Transverse colon (tissue), 4 donors: ENCODE measurements at regions not wholly inside any gene's neighbourhood (a gene's known extent, or its start where the extent isn't known, plus 50 kb on each side); places are given as distances from the start of the nearest gene placed in this dataset.

Experiments
- DNase-seq: peaks from one replicate; pipeline ENCODE4 v3.0.0-alpha.2; 2019
- H3K27ac ChIP-seq, 4 donors: fragments of 200-600 bp; sonication (generic); 2 replicates each; pipeline ENCODE4 v1.5.1; 2016 to 2018; ENCODE audit warnings: inconsistent platforms in 4 of 4
- H3K27me3 ChIP-seq: fragments of 200-600 bp; sonication (generic); 2 replicates; pipeline ENCODE4 v1.5.1; 2017; ENCODE audit warnings: inconsistent platforms
- H3K36me3 ChIP-seq, 4 donors: fragments of 200-600 bp; sonication (generic); 2 replicates each; pipeline ENCODE4 v1.5.1; 2017 to 2019; ENCODE audit warnings: inconsistent platforms in 4 of 4
- H3K4me1 ChIP-seq, 4 donors: fragments of 200-600 bp; sonication (generic); 2 replicates each; pipeline ENCODE4 v1.5.1; 2017 to 2020; ENCODE audit warnings: inconsistent platforms in 4 of 4
- H3K4me3 ChIP-seq, 4 donors: fragments of 200-600 bp; sonication (generic); 1 replicate in 1 of 4; 2 replicates in 3 of 4; pipeline versions ENCODE4 v1.5.1 to v1.6.1; 2017 to 2019; ENCODE audit warnings: inconsistent platforms in 4 of 4
- H3K9me3 ChIP-seq, 2 donors: fragments of 200-600 bp; sonication (generic); 2 replicates each; pipeline ENCODE4 v1.5.1; 2017 to 2019; ENCODE audit warnings: inconsistent platforms in 2 of 2
- EP300 ChIP-seq: sonication (generic); formaldehyde crosslinking; IDR thresholded peaks from one replicate; pipeline ENCODE4 v1.6.1; 2017; ENCODE audit warnings: antibody characterized with exemption, low read depth
- POLR2A ChIP-seq: fragments of 450-650 bp; IDR thresholded peaks from one replicate; pipeline ENCODE4 v1.6.1; 2016; ENCODE audit warnings: antibody characterized with exemption, mild to moderate bottlenecking, moderate library complexity
- POLR2AphosphoS5 ChIP-seq, 3 donors: sonication (generic); formaldehyde crosslinking; IDR thresholded peaks; one replicate each; pipeline ENCODE4 v1.6.1; 2016; ENCODE audit warnings: antibody characterized with exemption in 3 of 3
- WGBS, 2 donors: methylation state at CpG; one replicate each; pipeline ENCODE4 v1.1.5; 2018; ENCODE audit warnings: low coverage in 1 of 2; 5-methylcytosine and 5-hydroxymethylcytosine counted together
- in situ Hi-C, 4 donors: fragments of 200-750 bp; cut with MboI; loops; one replicate each; pipeline versions ENCODE4 v1.15.0 to v1.15.1; 2017; ENCODE audit warnings: low sequenced_read_pairs in 3 of 4, low pct_ligation_motif_present in 1 of 4, low pct_unique_long_range_greater_than_20kb in 1 of 4
- intact Hi-C: fragments of 100-400 bp; cut with DNase I; formaldehyde crosslinking; loops from one replicate; pipeline ENCODE4 v1.15.1; 2023; ENCODE audit warnings: low total_unique reads
- TF ChIP-seq, protein P1 (sequence below), 5 experiments: fragments of 200-600 bp in 3 of 5; fragments of 450-650 bp in 2 of 5; sonication (generic) in 3 of 5; IDR thresholded peaks; 1 replicate in 2 of 5; 2 replicates in 3 of 5; pipeline ENCODE4 v1.5.1; 2016 to 2017; ENCODE audit warnings: antibody characterized with exemption in 5 of 5, inconsistent platforms in 3 of 5, mild to moderate bottlenecking in 2 of 5, moderate library complexity in 1 of 5

DNA sequence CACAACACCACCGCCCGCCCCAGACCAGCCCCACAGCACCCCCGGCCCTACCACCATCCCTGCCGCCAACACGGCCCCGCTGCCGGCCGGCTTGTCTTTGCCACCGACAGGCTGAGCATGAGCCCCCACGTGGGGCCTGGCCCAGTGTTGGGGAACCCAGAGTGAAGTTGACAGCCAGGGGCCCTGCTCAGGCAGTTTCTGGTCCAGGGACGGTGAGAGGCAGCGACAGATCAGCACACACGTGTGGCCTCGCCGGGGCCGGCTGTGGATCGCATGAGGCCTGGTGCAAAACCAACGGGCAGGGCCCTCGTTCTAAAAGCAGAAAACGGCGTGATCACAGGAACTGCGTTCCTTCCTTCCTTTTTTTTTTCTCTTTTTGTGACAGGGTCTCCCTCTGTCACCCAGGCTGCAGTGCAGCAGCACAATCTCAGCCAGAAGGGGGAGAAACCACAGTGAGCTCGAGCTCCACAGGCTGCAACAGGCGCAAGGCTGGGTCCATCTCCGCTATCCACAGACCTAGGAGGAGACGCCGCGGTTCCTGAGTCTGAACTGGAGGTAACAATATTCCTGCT, 50.5 kb upstream of the FBRSL1 start:
- peaks cover 11% of the 10 kb centered on the region for H3K27me3 ChIP-seq
- 81% methylated on average over 28 of the region's 28 CpGs; no CpG with 5 or more reads in 1 of the 2 donors for WGBS, 2 donors
- TF ChIP-seq EP300 (no peak), POLR2AphosphoS5 (IDR thresholded peaks at IDR 0.05) (no peak), POLR2A (no peak)
- TF ChIP-seq, protein P1, sequence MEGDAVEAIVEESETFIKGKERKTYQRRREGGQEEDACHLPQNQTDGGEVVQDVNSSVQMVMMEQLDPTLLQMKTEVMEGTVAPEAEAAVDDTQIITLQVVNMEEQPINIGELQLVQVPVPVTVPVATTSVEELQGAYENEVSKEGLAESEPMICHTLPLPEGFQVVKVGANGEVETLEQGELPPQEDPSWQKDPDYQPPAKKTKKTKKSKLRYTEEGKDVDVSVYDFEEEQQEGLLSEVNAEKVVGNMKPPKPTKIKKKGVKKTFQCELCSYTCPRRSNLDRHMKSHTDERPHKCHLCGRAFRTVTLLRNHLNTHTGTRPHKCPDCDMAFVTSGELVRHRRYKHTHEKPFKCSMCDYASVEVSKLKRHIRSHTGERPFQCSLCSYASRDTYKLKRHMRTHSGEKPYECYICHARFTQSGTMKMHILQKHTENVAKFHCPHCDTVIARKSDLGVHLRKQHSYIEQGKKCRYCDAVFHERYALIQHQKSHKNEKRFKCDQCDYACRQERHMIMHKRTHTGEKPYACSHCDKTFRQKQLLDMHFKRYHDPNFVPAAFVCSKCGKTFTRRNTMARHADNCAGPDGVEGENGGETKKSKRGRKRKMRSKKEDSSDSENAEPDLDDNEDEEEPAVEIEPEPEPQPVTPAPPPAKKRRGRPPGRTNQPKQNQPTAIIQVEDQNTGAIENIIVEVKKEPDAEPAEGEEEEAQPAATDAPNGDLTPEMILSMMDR (IDR thresholded peaks at IDR 0.05) = no peak
- H3K36me3 ChIP-seq = no peaks in the 10 kb centered on the region
- H3K9me3 ChIP-seq = no peaks in the 10 kb centered on the region
- no peak overlapping the region for H3K4me3 ChIP-seq
- intact Hi-C loops (no loop called here), in situ Hi-C loops (no loop called here)
- peaks cover 0 to 12% (median 0%) of the 10 kb centered on the region in 4 donors for H3K4me1 ChIP-seq
- no peak overlapping the region for H3K27ac ChIP-seq
- DNase-seq = no peak

DNA sequence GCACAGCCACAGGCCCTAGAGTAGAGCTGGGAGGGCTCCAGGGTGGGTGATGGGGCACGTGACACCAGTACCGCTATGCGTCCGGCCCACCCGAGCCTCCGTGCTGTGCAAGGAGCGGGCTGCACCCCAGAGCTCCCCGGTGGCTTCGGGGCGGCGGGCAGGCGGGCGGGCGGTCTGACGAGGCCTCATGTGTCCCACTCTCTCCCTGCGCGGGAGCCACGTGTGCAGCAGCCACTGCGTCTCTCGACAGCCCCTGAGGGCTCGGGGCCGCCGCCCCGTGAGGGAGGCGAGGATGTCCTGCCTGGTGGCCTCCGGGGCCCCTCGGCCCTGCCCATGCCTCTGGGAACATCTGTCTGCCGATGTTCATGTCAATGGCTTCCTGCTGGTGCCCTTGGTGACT, 51.2 kb upstream of the FBRSL1 start:
- intact Hi-C loops (no loop called here), in situ Hi-C loops (no loop called here)
- peaks cover 0 to 10% (median 0%) of the 10 kb centered on the region in 4 donors for H3K4me1 ChIP-seq
- H3K27ac ChIP-seq = no peak overlapping the region
- TF ChIP-seq POLR2A = no peak
- TF ChIP-seq POLR2AphosphoS5 (IDR thresholded peaks at IDR 0.05) = no peak
- H3K9me3 ChIP-seq = no peaks in the 10 kb centered on the region
- no peak for DNase-seq
- 96% methylated on average over 18 of the region's 28 CpGs; no CpG with 5 or more reads in 1 of the 2 donors for WGBS, 2 donors
- no peaks in the 10 kb centered on the region for H3K36me3 ChIP-seq
- no peak overlapping the region for H3K4me3 ChIP-seq
- peaks cover 11% of the 10 kb centered on the region for H3K27me3 ChIP-seq

DNA sequence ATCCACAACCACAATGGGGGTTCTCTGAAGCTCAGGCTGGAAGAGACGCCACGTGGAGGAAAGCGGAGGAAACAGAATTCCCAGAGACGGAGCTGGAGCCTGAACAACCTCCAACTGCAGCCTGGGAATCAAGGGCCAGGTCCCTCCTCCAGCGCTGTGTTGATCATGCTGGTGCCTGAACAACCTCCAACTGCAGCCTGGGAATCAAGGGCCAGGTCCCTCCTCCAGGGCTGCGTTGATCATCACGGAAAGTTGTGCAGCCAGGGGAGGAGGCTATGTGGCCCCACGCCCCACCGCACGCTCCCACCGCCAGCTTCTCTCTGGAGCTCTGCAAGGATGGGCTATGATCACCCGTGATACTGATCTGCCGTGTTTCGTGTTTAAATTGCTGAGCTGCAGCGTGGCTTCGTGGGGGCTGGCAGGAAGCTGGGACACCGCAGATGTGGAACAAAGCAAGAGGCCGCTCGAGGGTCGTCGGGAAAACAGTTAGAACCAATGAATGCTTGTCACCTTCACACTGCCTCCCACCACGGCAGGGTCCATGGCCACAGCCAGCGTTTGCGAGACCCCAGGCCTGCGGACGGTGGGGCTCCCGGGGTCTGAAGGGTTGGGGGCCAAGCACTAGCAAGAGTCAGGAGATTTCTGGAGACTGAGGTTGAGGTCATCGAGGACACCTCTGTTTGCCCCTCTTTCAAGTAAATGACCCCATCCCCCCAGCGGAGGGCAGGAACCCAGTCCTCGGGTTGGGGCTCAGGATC, 51.8 kb upstream of the FBRSL1 start:
- 67% methylated on average over 30 of the region's 30 CpGs; no CpG with 5 or more reads in 1 of the 2 donors for WGBS, 2 donors
- Histone ChIP-seq H3K27ac (no peak overlapping the region), H3K4me3 (no peak overlapping the region), H3K9me3 (no peaks in the 10 kb centered on the region), H3K27me3 (peaks cover 11% of the 10 kb centered on the region), H3K36me3 (no peaks in the 10 kb centered on the region), H3K4me1 (peaks cover 0 to 10% (median 0%) of the 10 kb centered on the region in 4 donors)
- TF ChIP-seq EP300 = no peak
- no peak for TF ChIP-seq POLR2A
- TF ChIP-seq, protein P1 (IDR thresholded peaks at IDR 0.05) = no peak
- TF ChIP-seq POLR2AphosphoS5 (IDR thresholded peaks at IDR 0.05) = no peak
- DNase-seq = no peak
- intact Hi-C loops (no loop called here), in situ Hi-C loops (no loop called here)

DNA sequence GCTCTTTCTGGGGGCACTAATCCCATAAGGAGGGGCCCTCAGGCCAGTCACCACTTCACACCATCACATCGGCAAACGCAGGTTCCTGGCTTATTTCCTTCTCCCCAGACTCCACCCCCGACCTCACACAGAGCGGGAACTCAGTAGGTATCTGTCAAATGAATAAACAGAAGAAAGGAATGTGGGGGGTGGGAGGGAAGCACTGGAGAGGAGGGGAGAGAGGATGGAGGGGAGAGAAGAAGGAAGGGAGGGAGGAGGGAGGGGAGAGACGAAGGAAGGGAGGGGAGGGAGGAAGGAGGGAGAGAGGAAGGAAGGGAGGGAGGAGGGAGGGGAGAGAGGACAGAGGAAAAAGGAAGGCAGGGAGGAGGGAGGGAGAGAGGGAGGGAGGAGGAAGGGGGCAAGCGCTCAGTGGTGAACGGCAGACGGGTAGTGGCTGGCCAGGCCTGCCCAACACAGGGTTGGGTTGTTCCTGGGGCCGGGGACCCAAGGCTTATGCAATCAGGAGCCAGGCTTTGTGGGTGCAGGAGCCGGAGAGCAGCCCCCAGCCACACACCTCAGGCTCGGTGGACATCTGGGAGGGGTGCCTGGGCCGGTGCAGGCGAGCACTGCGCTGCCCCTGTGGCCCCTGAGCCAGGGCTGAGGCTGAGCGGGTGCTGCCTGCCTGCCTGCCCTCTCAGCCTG, 52.6 kb upstream of the FBRSL1 start:
- DNase-seq = no peak
- H3K4me3 ChIP-seq = no peak overlapping the region
- H3K36me3 ChIP-seq = no peaks in the 10 kb centered on the region
- TF ChIP-seq POLR2AphosphoS5 (IDR thresholded peaks at IDR 0.05) (no peak), POLR2A (no peak), EP300 (no peak)
- TF ChIP-seq, protein P1 (IDR thresholded peaks at IDR 0.05) = no peak
- 0 to 25% methylated on average over 4 to 15 of the region's 15 CpGs for WGBS, 2 donors
- H3K27ac ChIP-seq = no peak overlapping the region
- in situ Hi-C loops (no loop called here), intact Hi-C loops (no loop called here)
- no peaks in the 10 kb centered on the region for H3K9me3 ChIP-seq
- peaks cover 0 to 10% (median 0%) of the 10 kb centered on the region in 4 donors for H3K4me1 ChIP-seq
- H3K27me3 ChIP-seq = peaks cover 11% of the 10 kb centered on the region
